SK-N-SH treated with all-trans-retinoic acid at 6 μM for 48 hours (cell line): ENCODE measurements at regions not wholly inside any gene's neighbourhood (a gene's known extent, or its start where the extent isn't known, plus 50 kb on each side); places are given as distances from the start of the nearest gene placed in this dataset.

Experiments used
- ATAC-seq: fragments of 200-7000 bp; cut with Tn5 transposase; 3 replicates; pipeline ENCODE4 v1.9.1; 2020; ENCODE audit warnings: mild to moderate bottlenecking, moderate library complexity
- ARNTL ChIP-seq: fragments of 450-650 bp; formaldehyde crosslinking; IDR thresholded peaks from 2 replicates; pipeline ENCODE4 v1.5.0; 2020; ENCODE audit warnings: low read depth, mild to moderate bottlenecking, moderate library complexity, borderline replicate concordance
- CSDC2 ChIP-seq: fragments of 250-450 bp; sonication (Bioruptor Pico); IDR thresholded peaks from 2 replicates; pipeline ENCODE4 v1.5.0; 2020; ENCODE audit warnings: mild to moderate bottlenecking, moderate library complexity
- ESRRG ChIP-seq: fragments of 250-450 bp; sonication (Bioruptor Pico); IDR thresholded peaks from 2 replicates; pipeline ENCODE4 v1.6.1; 2021; ENCODE audit warnings: mild to moderate bottlenecking
- GLIS3 ChIP-seq: fragments of 250-450 bp; sonication (Bioruptor Pico); IDR thresholded peaks from 2 replicates; pipeline ENCODE4 v1.5.0; 2020; ENCODE audit warnings: mild to moderate bottlenecking, moderate library complexity
- ISL1 ChIP-seq: fragments of 250-450 bp; sonication (Bioruptor Pico); IDR thresholded peaks from 2 replicates; pipeline ENCODE4 v2.1.2; 2022; ENCODE audit warnings: mild to moderate bottlenecking, moderate library complexity
- OSR1 ChIP-seq: fragments of 250-450 bp; sonication (Bioruptor Pico); IDR thresholded peaks from 2 replicates; pipeline ENCODE4 v1.8.0; 2022; ENCODE audit warnings: moderate library complexity, mild to moderate bottlenecking, inconsistent platforms
- RARB ChIP-seq: fragments of 250-450 bp; sonication (Bioruptor Pico); IDR thresholded peaks from 2 replicates; pipeline ENCODE4 v1.8.0; 2021; ENCODE audit warnings: mild to moderate bottlenecking, moderate library complexity
- SNAI2 ChIP-seq: fragments of 250-450 bp; sonication (Bioruptor Pico); IDR thresholded peaks from 2 replicates; pipeline ENCODE4 v1.5.0; 2020; ENCODE audit warnings: mild to moderate bottlenecking, moderate library complexity
- TCF4 ChIP-seq: fragments of 250-450 bp; sonication (Bioruptor Pico); IDR thresholded peaks from 2 replicates; pipeline ENCODE4 v1.8.0; 2021; ENCODE audit warnings: mild to moderate bottlenecking, moderate library complexity, borderline replicate concordance
- TOX ChIP-seq: fragments of 250-450 bp; sonication (Bioruptor Pico); IDR thresholded peaks from 2 replicates; pipeline ENCODE4 v1.8.0; 2021; ENCODE audit warnings: mild to moderate bottlenecking, moderate library complexity, borderline replicate concordance
- ZC3H10 ChIP-seq: fragments of 250-450 bp; sonication (Bioruptor Pico); IDR thresholded peaks from 2 replicates; pipeline ENCODE4 v1.5.1; 2021; ENCODE audit warnings: mild to moderate bottlenecking, moderate library complexity
- ZFP3 ChIP-seq: fragments of 250-450 bp; sonication (Bioruptor Pico); IDR thresholded peaks from 2 replicates; pipeline ENCODE4 v1.5.0; 2020; ENCODE audit warnings: mild to moderate bottlenecking, moderate library complexity
- ZFP30 ChIP-seq: fragments of 450-650 bp; formaldehyde crosslinking; IDR thresholded peaks from 2 replicates; pipeline ENCODE4 v1.5.0; 2022; ENCODE audit warnings: mild to moderate bottlenecking, moderate library complexity
- ZNF565 ChIP-seq: fragments of 450-650 bp; formaldehyde crosslinking; conservative IDR thresholded peaks from 2 replicates; pipeline ENCODE4 v1.5.0; 2020; ENCODE audit warnings: low read depth, mild to moderate bottlenecking, moderate library complexity
- ZNF70 ChIP-seq: fragments of 450-650 bp; formaldehyde crosslinking; IDR thresholded peaks from 2 replicates; pipeline ENCODE4 v1.5.0; 2020; ENCODE audit warnings: mild to moderate bottlenecking, moderate library complexity
- ZNF8 ChIP-seq: fragments of 450-650 bp; formaldehyde crosslinking; IDR thresholded peaks from 2 replicates; pipeline ENCODE4 v1.5.0; 2020; ENCODE audit warnings: mild to moderate bottlenecking, moderate library complexity
- TF ChIP-seq, protein P1 (sequence below): fragments of 250-450 bp; sonication (Bioruptor Pico); IDR thresholded peaks from 2 replicates; pipeline ENCODE4 v1.5.1; 2020; ENCODE audit warnings: low read depth, mild to moderate bottlenecking, moderate library complexity
- TF ChIP-seq, protein P2 (sequence below): fragments of 250-450 bp; sonication (Bioruptor Pico); IDR thresholded peaks from 2 replicates; pipeline ENCODE4 v1.5.0; 2020; ENCODE audit warnings: mild to moderate bottlenecking, moderate library complexity
- TF ChIP-seq, protein P3 (sequence below): fragments of 250-450 bp; sonication (Bioruptor Pico); IDR thresholded peaks from 2 replicates; pipeline ENCODE4 v1.8.0; 2020; ENCODE audit warnings: mild to moderate bottlenecking, moderate library complexity, borderline replicate concordance
- TF ChIP-seq, protein P4 (sequence below): fragments of 250-450 bp; sonication (Bioruptor Pico); IDR thresholded peaks from 2 replicates; pipeline ENCODE4 v1.5.1; 2021; ENCODE audit warnings: mild to moderate bottlenecking, moderate library complexity

DNA sequence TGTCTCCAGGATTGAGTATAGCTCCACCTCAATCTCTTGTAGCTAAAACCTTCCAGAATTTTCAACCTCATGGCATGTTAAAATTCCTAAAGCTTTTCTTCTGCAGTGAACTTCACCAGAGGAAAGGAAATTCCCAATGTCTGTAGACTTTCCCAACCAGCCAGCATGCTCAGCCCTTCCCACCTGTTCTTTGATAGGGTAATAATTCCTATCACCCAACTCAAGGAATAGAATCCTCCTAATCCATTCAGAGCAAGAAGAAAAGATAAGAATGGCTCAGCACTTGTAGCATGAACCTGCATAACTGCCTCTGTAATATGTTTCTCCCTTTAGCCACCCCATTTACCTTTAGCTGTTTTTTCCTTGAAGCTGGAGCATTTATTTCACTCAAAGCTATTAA, 301.8 kb upstream of the GADL1 start:
- no peak for ATAC-seq

DNA sequence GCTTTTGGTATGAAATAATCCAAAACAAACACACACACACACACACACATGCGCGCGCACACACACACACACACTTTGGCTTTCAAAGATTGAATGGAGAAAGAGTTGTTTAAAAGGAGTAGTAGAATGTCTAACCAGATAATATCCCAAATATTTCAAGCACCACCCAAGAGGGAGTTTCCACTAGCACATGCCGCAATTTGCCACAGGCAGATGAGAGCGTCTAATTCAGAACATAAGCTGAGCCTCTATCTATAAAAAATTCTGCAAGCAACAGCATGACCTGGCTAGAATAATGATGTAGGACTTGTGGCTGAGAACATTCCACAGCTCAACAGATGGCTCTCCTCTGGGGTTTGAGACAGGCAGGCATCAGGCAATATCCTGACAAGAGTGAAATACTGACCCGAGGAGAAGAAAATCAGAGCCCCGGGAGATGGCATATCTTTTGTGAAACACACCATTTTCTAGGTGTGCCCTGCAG, 302.5 kb upstream of the GADL1 start:
- no peak for ATAC-seq

More for the DNA sequence above, 301.8 kb upstream of the GADL1 start:
- TF ChIP-seq RARB (CRISPR knock-in tag) (no peak), TCF4 (CRISPR knock-in tag) (no peak), ZFP3 (CRISPR knock-in tag) (no peak), GLIS3 (no peak), ZNF8 (CRISPR knock-in tag) (no peak), ISL1 (no peak), TOX (CRISPR knock-in tag) (no peak), ESRRG (CRISPR knock-in tag) (no peak), SNAI2 (CRISPR knock-in tag) (no peak), ZFP30 (no peak)
- TF ChIP-seq, protein P1, sequence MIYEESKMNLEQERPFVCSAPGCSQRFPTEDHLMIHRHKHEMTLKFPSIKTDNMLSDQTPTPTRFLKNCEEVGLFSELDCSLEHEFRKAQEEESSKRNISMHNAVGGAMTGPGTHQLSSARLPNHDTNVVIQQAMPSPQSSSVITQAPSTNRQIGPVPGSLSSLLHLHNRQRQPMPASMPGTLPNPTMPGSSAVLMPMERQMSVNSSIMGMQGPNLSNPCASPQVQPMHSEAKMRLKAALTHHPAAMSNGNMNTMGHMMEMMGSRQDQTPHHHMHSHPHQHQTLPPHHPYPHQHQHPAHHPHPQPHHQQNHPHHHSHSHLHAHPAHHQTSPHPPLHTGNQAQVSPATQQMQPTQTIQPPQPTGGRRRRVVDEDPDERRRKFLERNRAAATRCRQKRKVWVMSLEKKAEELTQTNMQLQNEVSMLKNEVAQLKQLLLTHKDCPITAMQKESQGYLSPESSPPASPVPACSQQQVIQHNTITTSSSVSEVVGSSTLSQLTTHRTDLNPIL (CRISPR knock-in tag) = no peak

DNA sequence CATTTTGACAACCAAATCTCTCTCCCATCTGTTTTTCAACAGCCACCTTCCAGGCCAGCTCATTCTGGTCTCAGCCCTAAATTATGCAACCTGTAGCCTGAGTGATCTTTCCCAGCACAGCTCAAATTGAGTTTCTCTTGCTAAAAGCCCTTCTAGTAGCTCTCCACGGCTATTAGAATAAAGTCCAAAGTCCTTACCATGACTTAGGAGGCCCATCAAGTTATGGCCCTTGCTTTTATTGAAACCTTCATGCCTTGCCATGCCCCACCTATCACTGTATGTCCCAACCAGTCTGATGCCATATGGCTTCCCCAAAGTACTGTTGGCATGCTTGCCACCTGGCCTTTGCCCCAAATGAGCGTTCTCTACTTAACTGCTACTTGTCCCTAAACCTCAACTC, 303.5 kb upstream of the GADL1 start:
- TF ChIP-seq GLIS3 = no peak
- TF ChIP-seq ZNF70 (CRISPR knock-in tag) = no peak
- TF ChIP-seq ZFP30 = no peak
- TF ChIP-seq, protein P2, sequence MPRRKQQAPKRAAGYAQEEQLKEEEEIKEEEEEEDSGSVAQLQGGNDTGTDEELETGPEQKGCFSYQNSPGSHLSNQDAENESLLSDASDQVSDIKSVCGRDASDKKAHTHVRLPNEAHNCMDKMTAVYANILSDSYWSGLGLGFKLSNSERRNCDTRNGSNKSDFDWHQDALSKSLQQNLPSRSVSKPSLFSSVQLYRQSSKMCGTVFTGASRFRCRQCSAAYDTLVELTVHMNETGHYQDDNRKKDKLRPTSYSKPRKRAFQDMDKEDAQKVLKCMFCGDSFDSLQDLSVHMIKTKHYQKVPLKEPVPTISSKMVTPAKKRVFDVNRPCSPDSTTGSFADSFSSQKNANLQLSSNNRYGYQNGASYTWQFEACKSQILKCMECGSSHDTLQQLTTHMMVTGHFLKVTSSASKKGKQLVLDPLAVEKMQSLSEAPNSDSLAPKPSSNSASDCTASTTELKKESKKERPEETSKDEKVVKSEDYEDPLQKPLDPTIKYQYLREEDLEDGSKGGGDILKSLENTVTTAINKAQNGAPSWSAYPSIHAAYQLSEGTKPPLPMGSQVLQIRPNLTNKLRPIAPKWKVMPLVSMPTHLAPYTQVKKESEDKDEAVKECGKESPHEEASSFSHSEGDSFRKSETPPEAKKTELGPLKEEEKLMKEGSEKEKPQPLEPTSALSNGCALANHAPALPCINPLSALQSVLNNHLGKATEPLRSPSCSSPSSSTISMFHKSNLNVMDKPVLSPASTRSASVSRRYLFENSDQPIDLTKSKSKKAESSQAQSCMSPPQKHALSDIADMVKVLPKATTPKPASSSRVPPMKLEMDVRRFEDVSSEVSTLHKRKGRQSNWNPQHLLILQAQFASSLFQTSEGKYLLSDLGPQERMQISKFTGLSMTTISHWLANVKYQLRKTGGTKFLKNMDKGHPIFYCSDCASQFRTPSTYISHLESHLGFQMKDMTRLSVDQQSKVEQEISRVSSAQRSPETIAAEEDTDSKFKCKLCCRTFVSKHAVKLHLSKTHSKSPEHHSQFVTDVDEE (CRISPR knock-in tag) = no peak
- no peak for TF ChIP-seq ARNTL
- no peak for TF ChIP-seq TCF4 (CRISPR knock-in tag)
- no peak for TF ChIP-seq CSDC2 (CRISPR knock-in tag)
- TF ChIP-seq ZC3H10 (CRISPR knock-in tag) = no peak
- TF ChIP-seq, protein P1 (CRISPR knock-in tag) = no peak
- TF ChIP-seq TOX (CRISPR knock-in tag) = no peak
- no peak for TF ChIP-seq RARB (CRISPR knock-in tag)
- TF ChIP-seq, protein P3, sequence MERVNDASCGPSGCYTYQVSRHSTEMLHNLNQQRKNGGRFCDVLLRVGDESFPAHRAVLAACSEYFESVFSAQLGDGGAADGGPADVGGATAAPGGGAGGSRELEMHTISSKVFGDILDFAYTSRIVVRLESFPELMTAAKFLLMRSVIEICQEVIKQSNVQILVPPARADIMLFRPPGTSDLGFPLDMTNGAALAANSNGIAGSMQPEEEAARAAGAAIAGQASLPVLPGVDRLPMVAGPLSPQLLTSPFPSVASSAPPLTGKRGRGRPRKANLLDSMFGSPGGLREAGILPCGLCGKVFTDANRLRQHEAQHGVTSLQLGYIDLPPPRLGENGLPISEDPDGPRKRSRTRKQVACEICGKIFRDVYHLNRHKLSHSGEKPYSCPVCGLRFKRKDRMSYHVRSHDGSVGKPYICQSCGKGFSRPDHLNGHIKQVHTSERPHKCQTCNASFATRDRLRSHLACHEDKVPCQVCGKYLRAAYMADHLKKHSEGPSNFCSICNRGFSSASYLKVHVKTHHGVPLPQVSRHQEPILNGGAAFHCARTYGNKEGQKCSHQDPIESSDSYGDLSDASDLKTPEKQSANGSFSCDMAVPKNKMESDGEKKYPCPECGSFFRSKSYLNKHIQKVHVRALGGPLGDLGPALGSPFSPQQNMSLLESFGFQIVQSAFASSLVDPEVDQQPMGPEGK (CRISPR knock-in tag) = no peak
- TF ChIP-seq ZNF565 (CRISPR knock-in tag) = no peak
- TF ChIP-seq ESRRG (CRISPR knock-in tag) = no peak
- no peak for TF ChIP-seq OSR1 (CRISPR knock-in tag)
- no peak for TF ChIP-seq SNAI2 (CRISPR knock-in tag)
- TF ChIP-seq, protein P4, sequence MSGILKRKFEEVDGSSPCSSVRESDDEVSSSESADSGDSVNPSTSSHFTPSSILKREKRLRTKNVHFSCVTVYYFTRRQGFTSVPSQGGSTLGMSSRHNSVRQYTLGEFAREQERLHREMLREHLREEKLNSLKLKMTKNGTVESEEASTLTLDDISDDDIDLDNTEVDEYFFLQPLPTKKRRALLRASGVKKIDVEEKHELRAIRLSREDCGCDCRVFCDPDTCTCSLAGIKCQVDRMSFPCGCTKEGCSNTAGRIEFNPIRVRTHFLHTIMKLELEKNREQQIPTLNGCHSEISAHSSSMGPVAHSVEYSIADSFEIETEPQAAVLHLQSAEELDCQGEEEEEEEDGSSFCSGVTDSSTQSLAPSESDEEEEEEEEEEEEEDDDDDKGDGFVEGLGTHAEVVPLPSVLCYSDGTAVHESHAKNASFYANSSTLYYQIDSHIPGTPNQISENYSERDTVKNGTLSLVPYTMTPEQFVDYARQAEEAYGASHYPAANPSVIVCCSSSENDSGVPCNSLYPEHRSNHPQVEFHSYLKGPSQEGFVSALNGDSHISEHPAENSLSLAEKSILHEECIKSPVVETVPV = no peak
- TF ChIP-seq ISL1 = no peak
- TF ChIP-seq ZFP3 (CRISPR knock-in tag) = no peak
- no peak for ATAC-seq

More for the DNA sequence above, 302.5 kb upstream of the GADL1 start:
- no peak for TF ChIP-seq TCF4 (CRISPR knock-in tag)
- TF ChIP-seq OSR1 (CRISPR knock-in tag) = no peak
- no peak for TF ChIP-seq ZNF565 (CRISPR knock-in tag)

DNA sequence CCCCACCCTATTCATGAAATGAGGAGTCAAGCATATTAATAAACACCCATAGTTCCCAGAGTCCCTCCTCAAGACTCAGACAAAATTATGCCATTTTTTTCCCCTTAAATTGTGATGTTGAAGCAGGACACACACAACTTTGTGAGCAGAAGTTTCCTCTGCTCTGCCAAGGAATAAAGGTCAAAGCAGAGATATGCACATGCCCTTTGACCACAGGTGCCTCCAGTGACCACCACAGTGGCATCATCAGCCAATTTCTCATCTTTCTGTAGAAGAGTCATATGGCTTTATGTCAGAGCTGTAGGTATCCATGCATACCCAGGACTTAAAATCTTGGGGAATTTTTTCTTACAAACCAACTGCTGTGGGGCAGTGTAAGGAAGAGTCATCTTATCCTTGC, 304.4 kb upstream of the GADL1 start:
- no peak for ATAC-seq
- TF ChIP-seq ISL1 (no peak), OSR1 (CRISPR knock-in tag) (no peak), ZFP30 (no peak), ZFP3 (CRISPR knock-in tag) (no peak)
